ENCODE measurements at regions not wholly inside any gene's neighbourhood (a gene's known extent, or its start where the extent isn't known, plus 50 kb on each side); places are given as distances from the start of the nearest gene placed in this dataset.

GRCh38 chr5:67515762-67516161 lies 319.2 kb upstream of the CD180 start:
- no peak for DNase-seq (ENCODE audit: low read depth in 2 of 2)

GRCh38 chr5:67515020-67515689 lies 318.6 kb upstream of the CD180 start:
- DNase-seq (ENCODE audit: low read depth in 2 of 2), result peak in 1 of 2 donors; percentile 5

- DNase-seq (ENCODE audit: low read depth in 2 of 2), result no peak
These were observed 316.2 kb upstream of the CD180 start for GRCh38 chr5:67512758-67513157.

- no peak for DNase-seq (ENCODE audit: low read depth in 2 of 2)
These were observed 315.3 kb upstream of the CD180 start for GRCh38 chr5:67511911-67512310.

- no peak for DNase-seq (ENCODE audit: low read depth in 2 of 2)
These were observed 313.6 kb upstream of the CD180 start for GRCh38 chr5:67510204-67510603.

- no peak for DNase-seq (ENCODE audit: low read depth in 2 of 2)
These were observed 313.0 kb upstream of the CD180 start for GRCh38 chr5:67509402-67510186.

- no peak for DNase-seq (ENCODE audit: low read depth in 2 of 2)
These were observed 309.6 kb upstream of the CD180 start for GRCh38 chr5:67506241-67506640.

- no peak for DNase-seq (ENCODE audit: low read depth in 2 of 2)
These were observed 306.4 kb upstream of the CD180 start for GRCh38 chr5:67502951-67503350.

GRCh38 chr5:67496051-67496450 lies 299.5 kb upstream of the CD180 start:
- no peak for DNase-seq (ENCODE audit: low read depth in 2 of 2)

- DNase-seq (ENCODE audit: low read depth in 2 of 2), result no peak
These were observed 298.5 kb upstream of the CD180 start for GRCh38 chr5:67495072-67495471.

GRCh38 chr5:67494186-67494855 lies 297.7 kb upstream of the CD180 start:
- no peak for DNase-seq (ENCODE audit: low read depth in 2 of 2)

GRCh38 chr5:67493676-67494075 lies 297.1 kb upstream of the CD180 start:
- DNase-seq (ENCODE audit: low read depth in 2 of 2), result no peak

GRCh38 chr5:67490543-67491321 lies 294.1 kb upstream of the CD180 start:
- DNase-seq (ENCODE audit: low read depth in 2 of 2), result no peak

GRCh38 chr5:67488885-67489284 lies 292.3 kb upstream of the CD180 start:
- DNase-seq (ENCODE audit: low read depth in 2 of 2), result no peak

GRCh38 chr5:67487862-67488261 lies 291.3 kb upstream of the CD180 start:
- DNase-seq (ENCODE audit: low read depth in 2 of 2), result no peak

GRCh38 chr5:67483453-67484030 lies 286.9 kb upstream of the CD180 start:
- no peak for DNase-seq (ENCODE audit: low read depth in 2 of 2)

GRCh38 chr5:67481362-67481761 lies 284.8 kb upstream of the CD180 start:
- no peak for DNase-seq (ENCODE audit: low read depth in 2 of 2)

GRCh38 chr5:67478337-67478736 lies 281.7 kb upstream of the CD180 start:
- DNase-seq (ENCODE audit: low read depth in 2 of 2), result no peak

- DNase-seq (ENCODE audit: low read depth in 2 of 2), result no peak
These were observed 280.4 kb upstream of the CD180 start for GRCh38 chr5:67476995-67477394.

GRCh38 chr5:67476531-67476930 lies 279.9 kb upstream of the CD180 start:
- no peak for DNase-seq (ENCODE audit: low read depth in 2 of 2)

- DNase-seq (ENCODE audit: low read depth in 2 of 2), result no peak
These were observed 278.9 kb upstream of the CD180 start for GRCh38 chr5:67475489-67475888.

All from activated CD4-positive, alpha-beta T cell treated with anti-CD3 and anti-CD28 coated beads for 24 hours (primary cell).